AG09319 (cell line): ENCODE measurements at regions not wholly inside any gene's neighbourhood (a gene's known extent, or its start where the extent isn't known, plus 50 kb on each side); places are given as distances from the start of the nearest gene placed in this dataset.

ENCODE experiments used
- DNase-seq: peaks from one replicate; pipeline ENCODE4 v3.0.0-alpha.2; 2010; ENCODE audit warnings: low read depth; ENCODE audit errors: extremely low read depth
- TF ChIP-seq, protein P1 (sequence below): IDR thresholded peaks from 2 replicates; pipeline ENCODE4 v1.5.1; 2011; ENCODE audit warnings: low read depth, mild to moderate bottlenecking, inconsistent platforms, low read length, moderate library complexity

DNA sequence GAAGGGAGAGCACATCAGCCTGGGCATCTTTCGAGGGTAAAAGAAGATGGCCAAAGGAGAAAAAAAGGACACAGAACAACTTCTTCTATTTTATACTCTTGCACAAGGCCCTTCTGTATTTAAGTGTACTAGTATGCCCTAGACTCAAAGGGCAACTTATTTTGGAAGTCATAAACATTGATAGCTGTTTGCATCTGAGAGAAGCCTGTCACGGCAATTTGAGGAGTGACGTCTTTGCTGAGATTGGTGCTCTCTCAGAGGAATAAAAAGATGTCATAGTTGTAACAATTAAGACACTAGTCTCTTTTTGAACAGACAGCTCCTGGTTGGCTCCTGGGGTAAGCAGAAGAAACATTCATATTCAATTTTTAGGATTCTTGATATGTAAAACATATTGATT is 260.4 kb upstream of the TTC14 start:
- no peak for DNase-seq
- TF ChIP-seq, protein P1, sequence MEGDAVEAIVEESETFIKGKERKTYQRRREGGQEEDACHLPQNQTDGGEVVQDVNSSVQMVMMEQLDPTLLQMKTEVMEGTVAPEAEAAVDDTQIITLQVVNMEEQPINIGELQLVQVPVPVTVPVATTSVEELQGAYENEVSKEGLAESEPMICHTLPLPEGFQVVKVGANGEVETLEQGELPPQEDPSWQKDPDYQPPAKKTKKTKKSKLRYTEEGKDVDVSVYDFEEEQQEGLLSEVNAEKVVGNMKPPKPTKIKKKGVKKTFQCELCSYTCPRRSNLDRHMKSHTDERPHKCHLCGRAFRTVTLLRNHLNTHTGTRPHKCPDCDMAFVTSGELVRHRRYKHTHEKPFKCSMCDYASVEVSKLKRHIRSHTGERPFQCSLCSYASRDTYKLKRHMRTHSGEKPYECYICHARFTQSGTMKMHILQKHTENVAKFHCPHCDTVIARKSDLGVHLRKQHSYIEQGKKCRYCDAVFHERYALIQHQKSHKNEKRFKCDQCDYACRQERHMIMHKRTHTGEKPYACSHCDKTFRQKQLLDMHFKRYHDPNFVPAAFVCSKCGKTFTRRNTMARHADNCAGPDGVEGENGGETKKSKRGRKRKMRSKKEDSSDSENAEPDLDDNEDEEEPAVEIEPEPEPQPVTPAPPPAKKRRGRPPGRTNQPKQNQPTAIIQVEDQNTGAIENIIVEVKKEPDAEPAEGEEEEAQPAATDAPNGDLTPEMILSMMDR, result no peak

DNA sequence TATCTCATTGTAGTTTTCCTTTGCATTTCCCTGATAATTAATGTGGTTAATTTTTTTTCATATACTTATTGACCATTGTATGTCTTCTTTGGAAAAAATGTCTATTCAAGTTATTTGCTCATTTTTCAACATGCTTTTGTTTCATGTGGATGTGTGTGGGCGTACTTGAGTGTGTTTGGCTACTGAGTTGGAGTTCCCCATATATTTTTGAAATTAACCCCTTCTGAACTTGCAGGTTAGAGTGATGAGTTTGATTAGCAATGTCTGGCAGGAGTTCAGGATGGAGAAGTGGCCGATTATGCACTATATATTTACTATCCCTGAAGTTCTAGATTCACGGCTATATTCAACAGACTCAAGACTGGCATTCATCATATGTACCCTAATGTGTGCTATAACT is 250.4 kb upstream of the TTC14 start:
- no peak for DNase-seq

DNA sequence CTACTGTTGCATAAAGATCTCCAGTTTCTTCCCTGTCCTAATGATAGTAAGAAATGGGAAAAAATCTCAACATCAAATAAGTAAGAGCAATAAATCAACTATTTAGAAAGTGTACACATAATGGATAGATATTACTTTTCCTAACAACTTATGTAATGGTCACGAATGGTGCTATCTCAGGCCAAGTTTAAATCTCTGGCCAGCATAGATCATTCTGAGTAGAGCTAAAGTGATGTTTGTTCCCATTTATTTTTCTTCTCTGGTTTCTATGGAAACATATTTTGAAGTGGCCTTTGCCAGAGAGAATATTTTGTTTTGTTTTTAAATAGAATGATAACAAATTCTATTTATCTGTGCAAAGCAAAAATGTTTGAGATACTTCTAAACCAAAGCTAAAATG is 249.7 kb upstream of the TTC14 start:
- TF ChIP-seq, protein P1, result no peak
- DNase-seq, result no peak

More for the DNA sequence above, 250.4 kb upstream of the TTC14 start:
- TF ChIP-seq, protein P1, result no peak

DNA sequence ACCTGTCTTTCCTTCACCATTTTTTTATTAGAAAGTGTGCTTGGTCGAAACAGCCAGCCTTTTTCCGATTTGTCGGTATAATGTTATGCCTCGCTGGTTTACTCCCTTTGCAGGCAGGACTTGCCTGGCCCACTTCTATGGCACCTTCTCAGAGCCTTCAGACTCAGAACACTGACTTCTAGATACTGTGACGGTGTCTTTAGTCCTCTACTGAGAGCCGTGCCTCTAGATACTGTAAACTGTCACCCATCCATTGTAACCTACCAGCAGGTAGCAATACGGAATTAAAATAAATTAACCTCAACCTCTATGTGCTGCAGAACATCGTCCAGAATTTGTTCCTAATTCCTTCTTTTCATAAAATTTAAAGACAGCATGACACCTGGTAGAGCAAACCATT is 247.7 kb upstream of the TTC14 start:
- no peak for DNase-seq
- TF ChIP-seq, protein P1, result no peak

DNA sequence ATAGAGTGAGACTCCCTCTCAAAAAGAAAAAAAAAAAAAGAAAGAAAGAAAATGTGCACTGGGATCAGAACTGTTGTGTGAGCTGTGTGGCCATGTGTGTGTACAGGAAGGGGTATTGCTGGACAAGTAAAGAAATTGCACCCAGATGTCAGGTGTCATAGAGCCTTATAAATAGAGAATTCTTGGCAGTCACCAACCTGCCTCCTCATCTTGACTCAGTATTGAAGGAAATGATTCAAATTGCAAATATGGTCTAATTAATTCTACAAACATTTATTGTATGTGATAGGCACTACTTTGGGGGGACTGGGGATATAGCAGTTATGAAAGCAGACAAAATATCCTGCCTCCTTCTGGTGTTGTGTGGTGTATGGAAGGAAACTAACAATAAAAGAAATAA is 243.8 kb upstream of the TTC14 start:
- DNase-seq, result no peak
- TF ChIP-seq, protein P1, result no peak

DNA sequence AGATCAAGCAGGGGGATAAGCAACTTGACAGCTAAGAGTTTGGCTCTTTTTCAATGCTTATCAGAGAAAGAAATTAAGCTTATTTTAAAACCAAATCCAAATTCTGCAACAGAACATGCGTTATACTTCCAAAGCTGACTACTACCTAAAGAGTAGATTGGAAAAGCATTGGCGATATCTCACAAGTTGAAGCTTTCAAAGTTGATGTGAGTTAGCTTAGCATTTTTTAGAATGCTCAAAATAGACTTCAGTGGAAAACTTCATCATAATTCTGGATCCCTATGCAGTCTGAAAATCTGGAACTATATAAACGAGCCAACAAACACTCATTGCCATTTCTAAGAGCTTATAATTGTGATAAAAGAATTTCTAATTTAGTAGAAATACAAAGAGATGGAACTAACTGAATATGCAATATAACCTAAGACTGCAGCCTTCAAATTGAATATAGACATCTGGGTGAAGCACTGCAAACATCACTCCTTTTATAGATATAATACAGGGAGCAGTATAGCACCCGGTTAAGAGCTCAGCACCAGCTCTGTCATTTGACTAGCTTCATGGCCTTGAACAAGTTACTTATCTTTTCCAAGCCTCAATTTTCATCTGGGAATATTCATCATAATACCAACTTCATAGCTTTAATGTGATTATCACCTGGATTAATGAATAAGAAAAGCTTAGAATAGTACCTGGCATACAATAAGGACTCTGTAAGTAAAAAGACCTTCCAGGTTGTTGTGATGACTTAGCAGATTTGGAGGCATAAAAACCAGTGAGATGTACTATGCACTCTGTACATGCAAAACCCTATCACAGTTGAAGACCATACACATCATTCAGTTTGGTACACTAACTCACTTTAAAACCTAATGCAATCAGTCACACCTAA is 242.7 kb upstream of the TTC14 start:
- DNase-seq, result no peak
- TF ChIP-seq, protein P1, result no peak

DNA sequence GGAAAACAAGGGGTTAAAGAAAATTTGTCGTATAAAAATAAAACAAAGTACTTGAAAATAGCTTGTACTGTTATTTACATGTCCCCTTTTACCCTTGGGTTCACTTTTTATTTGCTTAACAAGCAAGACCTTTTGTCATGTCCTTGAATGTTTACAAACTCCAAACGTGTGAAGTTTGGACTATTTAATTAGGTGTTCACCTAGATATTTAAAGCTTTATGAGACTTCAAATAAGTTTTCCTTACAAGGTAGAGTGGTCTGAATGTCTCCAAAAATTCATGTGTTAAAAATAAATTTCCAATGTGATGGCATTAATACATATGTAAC is 242.0 kb upstream of the TTC14 start:
- no peak for DNase-seq
- TF ChIP-seq, protein P1, result no peak
